Endodermal cell (in vitro differentiated cells): ENCODE measurements at regions not wholly inside any gene's neighbourhood (a gene's known extent, or its start where the extent isn't known, plus 50 kb on each side); places are given as distances from the start of the nearest gene placed in this dataset.

Experiments used
- DNase-seq: peaks from one replicate; pipeline ENCODE4 v3.0.0-alpha.2; 2017
- H3K27ac ChIP-seq: 2 replicates; pipeline ENCODE4 v1.5.1; 2013; ENCODE audit warnings: mild to moderate bottlenecking, low read depth, low read length, moderate library complexity
- H3K27me3 ChIP-seq: 2 replicates; pipeline ENCODE4 v1.6.1; 2013; ENCODE audit warnings: mild to moderate bottlenecking, low read length, moderate library complexity; ENCODE audit not compliant: insufficient read depth, control insufficient read depth, poor library complexity, severe bottlenecking
- H3K36me3 ChIP-seq: 2 replicates; pipeline ENCODE4 v1.7.0; 2013; ENCODE audit warnings: mild to moderate bottlenecking, low read length, moderate library complexity; ENCODE audit not compliant: control insufficient read depth, insufficient read depth
- H3K4me1 ChIP-seq: one replicate; pipeline ENCODE4 v1.7.0; 2013; ENCODE audit warnings: low read length; ENCODE audit not compliant: control insufficient read depth, insufficient read depth
- H3K4me3 ChIP-seq: 2 replicates; pipeline ENCODE4 v1.5.1; 2013; ENCODE audit warnings: mild to moderate bottlenecking, low read length, moderate library complexity
- H3K9ac ChIP-seq: 2 replicates; pipeline ENCODE4 v1.6.1; 2013; ENCODE audit warnings: mild to moderate bottlenecking, low read length, moderate library complexity; ENCODE audit not compliant: poor library complexity, severe bottlenecking; ENCODE audit errors: extremely low read depth
- H3K9me3 ChIP-seq: 2 replicates; pipeline ENCODE4 v1.6.1; 2013; ENCODE audit warnings: mild to moderate bottlenecking, low read length, moderate library complexity; ENCODE audit not compliant: control insufficient read depth
- H3K27ac Mint-ChIP-seq: 2 replicates; pipeline ENCODE4 v1.8.0; 2020; ENCODE audit warnings: mixed read lengths
- H3K27me3 Mint-ChIP-seq: 2 replicates; pipeline ENCODE4 v1.8.0; 2021; ENCODE audit warnings: mild to moderate bottlenecking, mixed read lengths; ENCODE audit not compliant: insufficient read depth
- H3K36me3 Mint-ChIP-seq: 2 replicates; pipeline ENCODE4 v1.8.0; 2020; ENCODE audit warnings: low read depth, mixed read lengths
- H3K4me1 Mint-ChIP-seq: 2 replicates; pipeline ENCODE4 v1.8.0; 2020; ENCODE audit warnings: mixed read lengths
- H3K4me3 Mint-ChIP-seq: 2 replicates; pipeline ENCODE4 v1.8.0; 2020; ENCODE audit warnings: mild to moderate bottlenecking, moderate library complexity, mixed read lengths
- H3K9me3 Mint-ChIP-seq: 2 replicates; pipeline ENCODE4 v1.8.0; 2020; ENCODE audit warnings: mild to moderate bottlenecking, mixed read lengths
- WGBS, 2 experiments: methylation state at CpG; one replicate each; pipeline versions ENCODE4 v1.1.5 to v1.1.7; 2013; ENCODE audit warnings: missing lambda C conversion rate in 2 of 2, mixed read lengths in 1 of 2; ENCODE audit not compliant: insufficient coverage in 1 of 2, insufficient read length in 1 of 2; 5-methylcytosine and 5-hydroxymethylcytosine counted together
- TF ChIP-seq, protein P1 (sequence below): fragments of 200-600 bp; sonication (generic); conservative IDR thresholded peaks from 2 replicates; pipeline ENCODE4 v1.5.0; 2021; ENCODE audit warnings: antibody characterized with exemption, mild to moderate bottlenecking

DNA sequence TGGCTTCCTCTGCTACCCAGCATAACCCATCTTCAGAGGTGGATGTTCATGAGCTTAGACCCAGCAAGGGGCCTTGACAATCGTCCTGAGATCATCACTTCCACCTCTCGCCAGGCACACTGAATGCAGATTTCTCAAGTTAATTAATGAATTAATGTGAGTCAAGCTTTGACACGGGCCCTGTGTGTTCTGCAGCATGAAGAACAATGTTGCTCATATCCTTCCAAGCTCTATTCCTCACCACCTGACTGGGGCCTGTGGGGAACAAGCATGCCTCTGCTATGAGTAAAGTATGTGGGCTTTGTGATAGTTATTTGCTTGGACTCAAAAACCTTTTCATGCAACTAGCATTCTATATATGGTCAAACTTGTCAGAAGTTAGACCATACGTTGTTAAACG is 122.0 kb downstream of the SEC16B start:
- no peaks in the 10 kb centered on the region for H3K9me3 ChIP-seq
- H3K27ac ChIP-seq, result no peak overlapping the region
- H3K9ac ChIP-seq, result no peak overlapping the region
- Mint-ChIP-seq H3K27ac (no peak overlapping the region), H3K4me3 (no peak overlapping the region), H3K9me3 (no peaks in the 10 kb centered on the region), H3K36me3 (no peaks in the 10 kb centered on the region), H3K4me1 (no peaks in the 10 kb centered on the region), H3K27me3 (no peaks in the 10 kb centered on the region)
- H3K36me3 ChIP-seq, result no peaks in the 10 kb centered on the region
- H3K27me3 ChIP-seq, result no peaks in the 10 kb centered on the region
- whole genome bisulfite sequencing, 2 experiments, result 83 to 88% methylated on average over 2 to 5 of the region's 5 CpGs
- TF ChIP-seq, protein P1, sequence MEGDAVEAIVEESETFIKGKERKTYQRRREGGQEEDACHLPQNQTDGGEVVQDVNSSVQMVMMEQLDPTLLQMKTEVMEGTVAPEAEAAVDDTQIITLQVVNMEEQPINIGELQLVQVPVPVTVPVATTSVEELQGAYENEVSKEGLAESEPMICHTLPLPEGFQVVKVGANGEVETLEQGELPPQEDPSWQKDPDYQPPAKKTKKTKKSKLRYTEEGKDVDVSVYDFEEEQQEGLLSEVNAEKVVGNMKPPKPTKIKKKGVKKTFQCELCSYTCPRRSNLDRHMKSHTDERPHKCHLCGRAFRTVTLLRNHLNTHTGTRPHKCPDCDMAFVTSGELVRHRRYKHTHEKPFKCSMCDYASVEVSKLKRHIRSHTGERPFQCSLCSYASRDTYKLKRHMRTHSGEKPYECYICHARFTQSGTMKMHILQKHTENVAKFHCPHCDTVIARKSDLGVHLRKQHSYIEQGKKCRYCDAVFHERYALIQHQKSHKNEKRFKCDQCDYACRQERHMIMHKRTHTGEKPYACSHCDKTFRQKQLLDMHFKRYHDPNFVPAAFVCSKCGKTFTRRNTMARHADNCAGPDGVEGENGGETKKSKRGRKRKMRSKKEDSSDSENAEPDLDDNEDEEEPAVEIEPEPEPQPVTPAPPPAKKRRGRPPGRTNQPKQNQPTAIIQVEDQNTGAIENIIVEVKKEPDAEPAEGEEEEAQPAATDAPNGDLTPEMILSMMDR, result no peak
- no peak overlapping the region for H3K4me3 ChIP-seq
- no peak for DNase-seq
- H3K4me1 ChIP-seq, result no peaks in the 10 kb centered on the region

DNA sequence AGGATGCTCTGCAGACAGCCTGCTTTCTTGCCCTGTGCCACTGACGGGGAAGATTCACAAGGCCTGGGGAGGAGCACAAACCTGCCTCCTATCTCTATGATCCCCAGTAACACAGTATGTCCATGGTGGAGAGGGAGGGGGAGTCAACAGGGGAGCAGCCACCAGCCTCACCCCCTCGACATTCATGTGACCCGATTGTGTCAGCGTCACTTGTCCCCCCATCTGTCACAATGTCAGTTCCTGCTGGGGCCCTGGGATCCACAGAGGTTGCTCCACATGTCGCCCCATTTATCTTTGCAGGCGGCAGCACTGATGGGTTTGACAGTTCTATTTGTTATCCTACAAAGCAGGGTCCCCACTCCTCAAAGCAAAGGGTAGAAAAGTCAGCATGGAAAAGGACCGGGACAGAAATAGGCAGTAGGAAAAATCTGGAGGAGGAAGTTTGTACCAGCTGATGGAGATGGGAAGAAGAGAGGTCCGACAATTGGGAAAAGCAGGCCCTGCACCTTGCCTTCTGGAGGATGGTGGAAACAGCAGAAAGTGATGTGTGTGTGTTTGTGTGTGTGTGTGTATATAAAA is 130.9 kb downstream of the SEC16B start:
- no peaks in the 10 kb centered on the region for H3K36me3 ChIP-seq
- TF ChIP-seq, protein P1, result no peak
- H3K36me3 Mint-ChIP-seq, result no peaks in the 10 kb centered on the region
- H3K9me3 Mint-ChIP-seq, result no peaks in the 10 kb centered on the region
- H3K27me3 Mint-ChIP-seq, result no peaks in the 10 kb centered on the region
- H3K4me1 ChIP-seq, result no peaks in the 10 kb centered on the region
- 82% methylated on average over 8 of the region's 8 CpGs; no CpG with 5 or more reads in 1 of the 2 experiments for WGBS, 2 experiments
- H3K27me3 ChIP-seq, result no peaks in the 10 kb centered on the region
- H3K9ac ChIP-seq, result no peak overlapping the region
- H3K4me3 ChIP-seq, result no peak overlapping the region
- H3K4me1 Mint-ChIP-seq, result no peaks in the 10 kb centered on the region
- no peak overlapping the region for H3K27ac Mint-ChIP-seq
- H3K9me3 ChIP-seq, result no peaks in the 10 kb centered on the region
- no peak overlapping the region for H3K4me3 Mint-ChIP-seq
- DNase-seq, result no peak
- no peak overlapping the region for H3K27ac ChIP-seq

DNA sequence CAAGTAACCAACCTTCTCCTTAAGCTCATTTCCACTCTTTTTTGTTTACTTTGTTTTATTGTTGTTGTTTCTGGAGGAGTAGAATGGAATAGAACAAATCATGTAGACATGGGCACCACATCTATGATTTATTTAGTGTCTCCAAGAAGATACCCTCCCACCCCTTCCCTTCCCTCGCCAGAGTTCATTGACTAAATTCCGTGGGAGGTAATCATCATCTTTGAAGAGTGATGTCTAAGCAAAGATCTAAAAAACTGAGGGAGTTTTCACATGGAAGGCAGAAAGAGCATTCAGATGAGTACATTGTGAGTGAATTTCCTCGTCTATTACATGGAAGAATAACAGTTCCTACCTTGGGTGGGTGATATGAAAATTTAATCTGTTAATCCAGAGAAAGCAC is 136.2 kb downstream of the SEC16B start:
- H3K27me3 Mint-ChIP-seq, result no peaks in the 10 kb centered on the region
- no peaks in the 10 kb centered on the region for H3K4me1 Mint-ChIP-seq
- TF ChIP-seq, protein P1, result no peak
- H3K27ac ChIP-seq, result no peak overlapping the region
- H3K27me3 ChIP-seq, result no peaks in the 10 kb centered on the region
- H3K4me3 Mint-ChIP-seq, result no peak overlapping the region
- WGBS, 2 experiments, result 80 to 88% methylated on average over 1 to 3 of the region's 3 CpGs
- H3K9me3 ChIP-seq, result no peaks in the 10 kb centered on the region
- no peak overlapping the region for H3K27ac Mint-ChIP-seq
- H3K9ac ChIP-seq, result no peak overlapping the region
- no peak overlapping the region for H3K4me3 ChIP-seq
- no peak for DNase-seq
- H3K9me3 Mint-ChIP-seq, result no peaks in the 10 kb centered on the region
- no peaks in the 10 kb centered on the region for H3K36me3 ChIP-seq
- no peaks in the 10 kb centered on the region for H3K4me1 ChIP-seq
- H3K36me3 Mint-ChIP-seq, result no peaks in the 10 kb centered on the region
